Activated CD8-positive, alpha-beta T cell treated with anti-CD3 and anti-CD28 coated beads for 36 hours (primary cell): ENCODE measurements at regions not wholly inside any gene's neighbourhood (a gene's known extent, or its start where the extent isn't known, plus 50 kb on each side); places are given as distances from the start of the nearest gene placed in this dataset.

Experiments used
- ATAC-seq: fragments of 200-7000 bp; cut with Tn5 transposase; one replicate; pipeline ENCODE4 v1.10.0; 2021; ENCODE audit warnings: mild to moderate bottlenecking, moderate library complexity
- CTCF ChIA-PET: fragments of 350-600 bp; sonication (Branson Sonifier 250); formaldehyde crosslinking; loops from one replicate; lab custom pipeline; 2021; ENCODE audit warnings: antibody characterized with exemption; lab: Charles Lee
- POLR2A ChIA-PET: fragments of 350-600 bp; sonication (Branson Sonifier 250); formaldehyde crosslinking; loops from one replicate; lab custom pipeline; 2021; ENCODE audit warnings: antibody characterized with exemption; lab: Charles Lee
- DNase-seq: peaks from one replicate; pipeline ENCODE4 v3.0.0-alpha.2; 2020
- H3K27ac Mint-ChIP-seq: one replicate; pipeline ENCODE4 v1.8.0; 2021; ENCODE audit warnings: mild to moderate bottlenecking, mixed read lengths
- H3K27me3 Mint-ChIP-seq: one replicate; pipeline ENCODE4 v1.8.0; 2021; ENCODE audit warnings: mixed read lengths
- H3K36me3 Mint-ChIP-seq: one replicate; pipeline ENCODE4 v1.8.0; 2021; ENCODE audit warnings: low read depth, mixed read lengths
- H3K4me1 Mint-ChIP-seq: one replicate; pipeline ENCODE4 v1.8.0; 2021; ENCODE audit warnings: low read depth, mixed read lengths
- H3K4me3 Mint-ChIP-seq: one replicate; pipeline ENCODE4 v1.8.0; 2021; ENCODE audit warnings: mild to moderate bottlenecking, moderate library complexity, mixed read lengths
- H3K9me3 Mint-ChIP-seq: one replicate; pipeline ENCODE4 v1.8.0; 2021; ENCODE audit warnings: mixed read lengths
- CTCF ChIP-seq: fragments of 200-600 bp; IDR thresholded peaks from one replicate; pipeline ENCODE4 v1.8.0; 2022; ENCODE audit warnings: antibody characterized with exemption, mild to moderate bottlenecking
- intact Hi-C: fragments of 100-400 bp; cut with micrococcal nuclease; formaldehyde crosslinking; loops from one replicate; pipeline ENCODE4 v1.10.0; 2022

- TF ChIP-seq CTCF, result no peak
- no peak for DNase-seq
- ChIA-PET CTCF (interaction anchor here (1.5 kb wide), 1 partner anchor 44 kb away, joined by 3 read pairs; no protein-coding TSS in a partner anchor), POLR2A (no interaction called here)
- H3K27ac Mint-ChIP-seq, result no peak overlapping the region
- intact Hi-C loops, result no loop called here
- no peak overlapping the region for H3K4me3 Mint-ChIP-seq
- no peaks in the 10 kb centered on the region for H3K4me1 Mint-ChIP-seq
- no peak for ATAC-seq
- peaks cover 1% of the 10 kb centered on the region for H3K27me3 Mint-ChIP-seq
- no peaks in the 10 kb centered on the region for H3K36me3 Mint-ChIP-seq
- no peaks in the 10 kb centered on the region for H3K9me3 Mint-ChIP-seq
Observed at GRCh38 chr16:87196661-87197060, 120.5 kb downstream of the C16orf95 start.

GRCh38 chr16:87198328-87198832 is 118.8 kb downstream of the C16orf95 start:
- intact Hi-C loops, result no loop called here
- TF ChIP-seq CTCF, result no peak
- ATAC-seq (no peak), DNase-seq (no peak)
- H3K4me1 Mint-ChIP-seq, result no peaks in the 10 kb centered on the region
- H3K27ac Mint-ChIP-seq, result no peak overlapping the region
- no peak overlapping the region for H3K4me3 Mint-ChIP-seq
- no peaks in the 10 kb centered on the region for H3K36me3 Mint-ChIP-seq
- H3K27me3 Mint-ChIP-seq, result peaks cover 10% of the 10 kb centered on the region
- ChIA-PET POLR2A (no interaction called here), CTCF (no interaction called here)
- H3K9me3 Mint-ChIP-seq, result no peaks in the 10 kb centered on the region

GRCh38 chr16:87198881-87199280 is 118.3 kb downstream of the C16orf95 start:
- ATAC-seq, result no peak
- Mint-ChIP-seq H3K4me3 (no peak overlapping the region), H3K27ac (no peak overlapping the region), H3K4me1 (no peaks in the 10 kb centered on the region), H3K9me3 (no peaks in the 10 kb centered on the region), H3K36me3 (no peaks in the 10 kb centered on the region), H3K27me3 (peaks cover 10% of the 10 kb centered on the region)
- POLR2A ChIA-PET, result no interaction called here
- no peak for TF ChIP-seq CTCF
- DNase-seq, result no peak
- CTCF ChIA-PET, result no interaction called here
- intact Hi-C loops, result no loop called here

GRCh38 chr16:87199379-87199778 is 117.8 kb downstream of the C16orf95 start:
- POLR2A ChIA-PET, result no interaction called here
- Mint-ChIP-seq H3K27ac (no peak overlapping the region), H3K4me1 (no peaks in the 10 kb centered on the region), H3K9me3 (no peaks in the 10 kb centered on the region), H3K36me3 (no peaks in the 10 kb centered on the region), H3K27me3 (peaks cover 10% of the 10 kb centered on the region), H3K4me3 (no peak overlapping the region)
- DNase-seq, result no peak
- TF ChIP-seq CTCF, result no peak
- ATAC-seq, result no peak
- CTCF ChIA-PET, result no interaction called here
- intact Hi-C loops, result no loop called here

- intact Hi-C loops, result no loop called here
- CTCF ChIA-PET, result no interaction called here
- H3K27ac Mint-ChIP-seq, result no peak overlapping the region
- H3K36me3 Mint-ChIP-seq, result no peaks in the 10 kb centered on the region
- POLR2A ChIA-PET, result no interaction called here
- H3K27me3 Mint-ChIP-seq, result peaks cover 12% of the 10 kb centered on the region
- ATAC-seq (no peak), DNase-seq (no peak)
- no peak for TF ChIP-seq CTCF
- no peaks in the 10 kb centered on the region for H3K4me1 Mint-ChIP-seq
- H3K4me3 Mint-ChIP-seq, result no peak overlapping the region
- H3K9me3 Mint-ChIP-seq, result no peaks in the 10 kb centered on the region
Observed at GRCh38 chr16:87199901-87200300, 117.3 kb downstream of the C16orf95 start.
